ENCODE measurements at regions not wholly inside any gene's neighbourhood (a gene's known extent, or its start where the extent isn't known, plus 50 kb on each side); places are given as distances from the start of the nearest gene placed in this dataset.

GRCh38 chr1:101109791-101110190 lies 84.2 kb upstream of the DPH5 start:
- Histone ChIP-seq H3K9me3 (no peaks in the 10 kb centered on the region), H3K36me3 (ENCODE audit: low read depth) (no peaks in the 10 kb centered on the region), H3K4me3 (no peak overlapping the region), H3K4me1 (ENCODE audit: low read depth) (no peaks in the 10 kb centered on the region)
- no peak for TF ChIP-seq CTCF (IDR thresholded peaks at IDR 0.05)
- intact Hi-C loops (cut with DNase I, micrococcal nuclease), result no loop called here
- DNase-seq (no peak), ATAC-seq (no peak)

- no peak for DNase-seq
- Histone ChIP-seq H3K4me3 (no peak overlapping the region), H3K4me1 (ENCODE audit: low read depth) (no peaks in the 10 kb centered on the region), H3K36me3 (ENCODE audit: low read depth) (no peaks in the 10 kb centered on the region), H3K9me3 (no peaks in the 10 kb centered on the region)
- ATAC-seq, result no peak
- TF ChIP-seq CTCF (IDR thresholded peaks at IDR 0.05), result no peak
- intact Hi-C loops (cut with DNase I, micrococcal nuclease), result no loop called here
These were observed 82.5 kb upstream of the DPH5 start for GRCh38 chr1:101108111-101108500.

- no peaks in the 10 kb centered on the region for H3K9me3 ChIP-seq
- ATAC-seq, result no peak
- no peaks in the 10 kb centered on the region for H3K36me3 ChIP-seq (ENCODE audit: low read depth)
- H3K4me1 ChIP-seq (ENCODE audit: low read depth), result no peaks in the 10 kb centered on the region
- TF ChIP-seq CTCF (IDR thresholded peaks at IDR 0.05), result no peak
- intact Hi-C loops (cut with DNase I, micrococcal nuclease), result no loop called here
- DNase-seq, result no peak
- no peak overlapping the region for H3K4me3 ChIP-seq
These were observed 82.0 kb upstream of the DPH5 start for GRCh38 chr1:101107496-101108110.

- no peaks in the 10 kb centered on the region for H3K36me3 ChIP-seq (ENCODE audit: low read depth)
- ATAC-seq, result no peak
- no peak for DNase-seq
- no peak overlapping the region for H3K4me3 ChIP-seq
- H3K4me1 ChIP-seq (ENCODE audit: low read depth), result no peaks in the 10 kb centered on the region
- intact Hi-C loops (cut with DNase I, micrococcal nuclease), result no loop called here
- no peak for TF ChIP-seq CTCF (IDR thresholded peaks at IDR 0.05)
- no peaks in the 10 kb centered on the region for H3K9me3 ChIP-seq
These were observed 80.3 kb upstream of the DPH5 start for GRCh38 chr1:101105877-101106276.

GRCh38 chr1:101102426-101103156 lies 77.0 kb upstream of the DPH5 start:
- Histone ChIP-seq H3K9me3 (no peaks in the 10 kb centered on the region), H3K36me3 (ENCODE audit: low read depth) (no peaks in the 10 kb centered on the region), H3K4me3 (no peak overlapping the region), H3K4me1 (ENCODE audit: low read depth) (no peaks in the 10 kb centered on the region)
- ATAC-seq (no peak), DNase-seq (no peak)
- intact Hi-C loops (cut with DNase I, micrococcal nuclease), result no loop called here
- TF ChIP-seq CTCF (IDR thresholded peaks at IDR 0.05), result no peak

Measured in mucosa of descending colon (tissue), 3 donors.